OCI-LY1 (cell line): ENCODE measurements at regions not wholly inside any gene's neighbourhood (a gene's known extent, or its start where the extent isn't known, plus 50 kb on each side); places are given as distances from the start of the nearest gene placed in this dataset.

Experiments used
- H2AFZ ChIP-seq: fragments of 200-600 bp; sonication (generic), shearing (Covaris generic); 2 replicates; pipeline ENCODE4 v1.6.0; 2014; ENCODE audit warnings: antibody characterized with exemption, mild to moderate bottlenecking, low read length
- H3F3A ChIP-seq: fragments of 200-600 bp; sonication (generic), shearing (Covaris generic); 2 replicates; pipeline ENCODE4 v1.6.0; 2014; ENCODE audit warnings: mild to moderate bottlenecking, antibody characterized with exemption, low read length, moderate library complexity; ENCODE audit not compliant: insufficient read depth
- H3K27ac ChIP-seq: fragments of 200-600 bp; sonication (generic); 2 replicates; pipeline ENCODE4 v1.5.1; 2014; ENCODE audit warnings: low read length, mixed run types, mild to moderate bottlenecking, low read depth; ENCODE audit not compliant: poor library complexity, severe bottlenecking
- H3K27me3 ChIP-seq: fragments of 200-600 bp; sonication (generic); 2 replicates; pipeline ENCODE4 v1.6.0; 2014; ENCODE audit warnings: antibody characterized with exemption, mild to moderate bottlenecking, low read length, moderate library complexity; ENCODE audit not compliant: insufficient read depth
- H3K36me3 ChIP-seq: fragments of 200-600 bp; sonication (generic); 2 replicates; pipeline ENCODE4 v1.6.1; 2014; ENCODE audit warnings: mild to moderate bottlenecking, antibody characterized with exemption, low read length, moderate library complexity, mixed read lengths; ENCODE audit not compliant: insufficient read depth
- H3K4me1 ChIP-seq: fragments of 200-600 bp; sonication (generic); 2 replicates; pipeline ENCODE4 v1.5.1; 2014; ENCODE audit warnings: mild to moderate bottlenecking, low read length, moderate library complexity; ENCODE audit not compliant: insufficient read depth, severe bottlenecking
- H3K4me2 ChIP-seq: fragments of 200-600 bp; sonication (generic), shearing (Covaris generic); 2 replicates; pipeline ENCODE4 v1.6.1; 2014; ENCODE audit warnings: low read length
- H3K4me3 ChIP-seq: fragments of 200-600 bp; sonication (generic); 2 replicates; pipeline ENCODE4 v1.5.1; 2014; ENCODE audit warnings: low read length, low read depth, mild to moderate bottlenecking, mixed read lengths; ENCODE audit not compliant: poor library complexity, severe bottlenecking
- H3K79me2 ChIP-seq: fragments of 200-600 bp; shearing (Covaris generic); 2 replicates; pipeline ENCODE4 v1.6.1; 2016; ENCODE audit warnings: mixed run types, low read length, mixed read lengths; ENCODE audit not compliant: insufficient read depth
- H3K9ac ChIP-seq: fragments of 200-600 bp; sonication (generic), shearing (Covaris generic); 2 replicates; pipeline ENCODE4 v1.6.1; 2014; ENCODE audit warnings: mild to moderate bottlenecking, low read length, mixed read lengths
- H3K9me2 ChIP-seq: fragments of 200-600 bp; sonication (generic), shearing (Covaris generic); 2 replicates; pipeline ENCODE4 v1.6.1; 2014; ENCODE audit warnings: low read depth, mild to moderate bottlenecking, low read length, mixed read lengths
- H3K9me3 ChIP-seq: fragments of 200-600 bp; shearing (Covaris generic); 2 replicates; pipeline ENCODE4 v1.6.1; 2014; ENCODE audit warnings: low read length, mixed read lengths
- H4K20me1 ChIP-seq: fragments of 200-600 bp; sonication (generic), shearing (Covaris generic); 2 replicates; pipeline ENCODE4 v1.6.0; 2016; ENCODE audit warnings: mild to moderate bottlenecking, low read length; ENCODE audit not compliant: insufficient read depth
- EZH2 ChIP-seq: fragments of 200-600 bp; sonication (generic), shearing (Covaris generic); IDR thresholded peaks from 2 replicates; pipeline ENCODE4 v1.8.0; 2017; ENCODE audit warnings: borderline replicate concordance, mixed run types, mild to moderate bottlenecking, antibody characterized with exemption, low read length, moderate library complexity, mixed read lengths
- TF ChIP-seq, protein P1 (sequence below): fragments of 200-600 bp; sonication (generic), shearing (Covaris generic); IDR thresholded peaks from 2 replicates; pipeline ENCODE4 v1.5.1; 2017; ENCODE audit warnings: mild to moderate bottlenecking, antibody characterized with exemption, low read length, moderate library complexity, mixed read lengths

DNA sequence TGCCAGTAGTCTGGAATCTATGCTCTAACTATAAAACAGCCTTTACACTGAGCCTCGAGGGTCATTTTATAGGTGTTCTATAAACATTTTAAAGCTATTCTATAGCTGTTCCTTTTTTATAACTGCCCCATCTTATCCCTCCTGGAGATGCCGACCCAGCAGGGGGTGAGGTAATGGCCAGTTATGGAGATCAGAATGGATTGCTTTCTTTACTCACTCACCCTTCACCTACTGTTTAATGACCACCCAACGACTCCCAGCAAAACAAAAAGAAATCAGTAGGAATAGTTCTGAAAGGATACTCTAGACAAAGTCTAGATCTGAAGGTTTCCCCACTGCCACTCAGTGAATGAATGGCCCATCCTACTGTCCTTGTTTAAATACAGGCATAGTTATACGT is 1113.1 kb downstream of the FAT4 start:
- no peaks in the 10 kb centered on the region for H4K20me1 ChIP-seq
- H3K4me3 ChIP-seq, result no peak overlapping the region
- no peaks in the 10 kb centered on the region for H3K27me3 ChIP-seq
- H3K4me2 ChIP-seq, result no peak overlapping the region
- H3K79me2 ChIP-seq, result no peaks in the 10 kb centered on the region
- no peaks in the 10 kb centered on the region for H3K9me3 ChIP-seq
- no peaks in the 10 kb centered on the region for H3K9me2 ChIP-seq
- H3K27ac ChIP-seq, result no peak overlapping the region
- no peaks in the 10 kb centered on the region for H3K4me1 ChIP-seq
- no peak overlapping the region for H3K9ac ChIP-seq
- TF ChIP-seq, protein P1, sequence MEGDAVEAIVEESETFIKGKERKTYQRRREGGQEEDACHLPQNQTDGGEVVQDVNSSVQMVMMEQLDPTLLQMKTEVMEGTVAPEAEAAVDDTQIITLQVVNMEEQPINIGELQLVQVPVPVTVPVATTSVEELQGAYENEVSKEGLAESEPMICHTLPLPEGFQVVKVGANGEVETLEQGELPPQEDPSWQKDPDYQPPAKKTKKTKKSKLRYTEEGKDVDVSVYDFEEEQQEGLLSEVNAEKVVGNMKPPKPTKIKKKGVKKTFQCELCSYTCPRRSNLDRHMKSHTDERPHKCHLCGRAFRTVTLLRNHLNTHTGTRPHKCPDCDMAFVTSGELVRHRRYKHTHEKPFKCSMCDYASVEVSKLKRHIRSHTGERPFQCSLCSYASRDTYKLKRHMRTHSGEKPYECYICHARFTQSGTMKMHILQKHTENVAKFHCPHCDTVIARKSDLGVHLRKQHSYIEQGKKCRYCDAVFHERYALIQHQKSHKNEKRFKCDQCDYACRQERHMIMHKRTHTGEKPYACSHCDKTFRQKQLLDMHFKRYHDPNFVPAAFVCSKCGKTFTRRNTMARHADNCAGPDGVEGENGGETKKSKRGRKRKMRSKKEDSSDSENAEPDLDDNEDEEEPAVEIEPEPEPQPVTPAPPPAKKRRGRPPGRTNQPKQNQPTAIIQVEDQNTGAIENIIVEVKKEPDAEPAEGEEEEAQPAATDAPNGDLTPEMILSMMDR, result no peak
- TF ChIP-seq EZH2, result no peak
- H3K36me3 ChIP-seq, result no peaks in the 10 kb centered on the region
- no peak overlapping the region for H2AFZ ChIP-seq
- no peaks in the 10 kb centered on the region for H3F3A ChIP-seq

DNA sequence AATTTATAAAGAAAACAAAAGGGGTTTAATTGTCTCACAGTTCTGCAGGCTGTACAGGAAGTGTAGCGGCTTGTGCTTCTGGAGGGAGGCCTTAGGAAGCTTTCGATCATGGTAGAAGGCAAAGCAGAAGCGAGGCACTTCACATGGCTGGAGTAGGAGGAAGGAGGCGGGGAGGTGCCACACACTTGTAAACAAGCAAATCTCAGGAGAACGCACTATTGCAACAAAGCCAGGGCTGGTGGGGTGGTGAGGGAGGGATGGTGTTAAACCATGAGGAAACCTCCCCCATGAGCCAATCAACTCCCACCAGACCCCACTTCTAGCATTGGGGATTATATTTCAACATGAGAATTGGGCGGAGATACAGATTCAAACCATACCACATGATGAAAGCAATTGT is 1116.3 kb downstream of the FAT4 start:
- Histone ChIP-seq H3K4me3 (no peak overlapping the region), H3K9me2 (no peaks in the 10 kb centered on the region), H3K9ac (no peak overlapping the region), H4K20me1 (no peaks in the 10 kb centered on the region), H3K4me2 (no peak overlapping the region), H3K27ac (no peak overlapping the region), H3K79me2 (no peaks in the 10 kb centered on the region), H3F3A (no peaks in the 10 kb centered on the region), H3K4me1 (no peaks in the 10 kb centered on the region), H3K27me3 (no peaks in the 10 kb centered on the region), H3K36me3 (no peaks in the 10 kb centered on the region), H2AFZ (no peak overlapping the region), H3K9me3 (no peaks in the 10 kb centered on the region)
- no peak for TF ChIP-seq EZH2
- TF ChIP-seq, protein P1, result no peak

DNA sequence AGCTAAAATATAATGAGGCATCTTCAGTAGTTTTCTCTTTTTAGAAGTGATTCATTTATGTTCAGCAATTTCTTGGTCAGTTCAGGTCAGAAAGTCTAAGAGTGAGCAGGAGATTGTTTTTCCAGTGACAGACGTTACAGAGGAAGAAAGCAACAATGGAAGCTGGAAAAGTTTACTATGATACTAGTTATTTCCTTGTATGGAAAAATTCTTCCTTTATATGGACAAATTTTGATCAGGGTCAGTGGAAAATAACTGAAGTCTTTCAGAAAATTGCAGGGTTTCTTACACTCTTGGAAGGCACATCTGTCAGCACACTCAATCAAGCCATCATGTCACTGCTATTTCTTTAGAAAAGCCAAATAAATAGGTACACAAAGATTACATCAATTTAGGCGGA is 1120.7 kb downstream of the FAT4 start:
- no peak for TF ChIP-seq EZH2
- TF ChIP-seq, protein P1, result no peak
- Histone ChIP-seq H3K9ac (no peak overlapping the region), H3K27me3 (no peaks in the 10 kb centered on the region), H3F3A (no peaks in the 10 kb centered on the region), H3K9me3 (no peaks in the 10 kb centered on the region), H3K36me3 (no peaks in the 10 kb centered on the region), H3K79me2 (no peaks in the 10 kb centered on the region), H2AFZ (no peak overlapping the region), H3K4me1 (no peaks in the 10 kb centered on the region), H3K4me3 (no peak overlapping the region), H3K9me2 (no peaks in the 10 kb centered on the region), H3K4me2 (no peak overlapping the region), H3K27ac (no peak overlapping the region), H4K20me1 (no peaks in the 10 kb centered on the region)
